ENCODE measurements at regions not wholly inside any gene's neighbourhood (a gene's known extent, or its start where the extent isn't known, plus 50 kb on each side); places are given as distances from the start of the nearest gene placed in this dataset.

DNA sequence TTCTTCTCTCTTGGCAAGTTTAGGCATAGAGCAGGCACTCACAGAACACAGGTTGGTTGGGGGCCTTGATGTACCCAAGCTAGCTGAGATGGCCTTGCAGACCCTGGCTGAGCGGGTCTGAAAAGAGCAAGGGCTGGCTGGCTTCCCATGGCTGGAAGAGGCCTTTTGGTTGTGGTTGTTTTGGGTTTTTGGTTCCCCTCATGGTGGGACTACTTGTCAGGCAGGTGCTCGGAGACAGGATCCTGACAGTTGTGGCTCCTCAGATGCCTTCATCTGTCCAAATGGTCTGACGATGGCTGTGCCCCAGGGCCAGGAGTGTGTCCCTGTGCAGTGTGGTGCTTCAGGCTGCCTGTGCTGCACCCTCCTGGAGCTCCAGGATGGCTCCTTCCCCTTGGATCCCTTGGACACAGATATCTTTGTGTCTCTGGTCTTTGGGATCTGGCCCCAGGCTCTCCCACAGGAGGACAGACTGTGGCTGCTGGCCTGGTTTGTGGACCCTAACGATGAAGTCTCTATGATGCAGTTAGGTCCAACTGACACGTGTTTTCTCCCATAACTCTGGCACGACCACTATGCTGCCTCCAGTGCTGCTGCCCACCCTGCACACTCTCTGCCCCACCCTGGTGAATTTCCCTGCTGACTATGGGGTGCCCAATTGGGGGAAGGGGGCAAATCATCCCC is 321.5 kb upstream of the ZNF32 start:
- TF ChIP-seq CTCF (IDR thresholded peaks at IDR 0.05) = no peak

DNA sequence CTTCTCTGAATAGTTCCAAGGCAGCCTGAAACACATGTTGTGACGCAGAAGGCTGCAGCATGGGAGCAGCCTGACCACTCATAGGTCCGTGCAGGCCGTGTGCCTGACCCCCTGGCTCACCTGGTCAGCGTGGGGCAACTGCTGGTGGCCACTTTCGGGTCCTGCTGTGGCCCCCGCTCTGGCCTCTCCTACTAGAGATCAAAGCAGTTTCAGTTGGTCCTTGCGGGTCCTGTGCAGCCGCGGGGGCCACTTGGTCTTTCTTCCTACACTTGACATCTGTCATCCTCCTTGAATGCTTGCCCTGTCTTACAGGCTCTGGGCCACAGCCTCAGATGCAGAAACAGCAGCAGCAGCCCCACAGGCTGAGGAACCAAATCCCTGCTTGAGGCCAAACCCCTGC is 320.8 kb upstream of the ZNF32 start:
- Histone ChIP-seq H3K36me3 (no peaks in the 10 kb centered on the region), H3K9me3 (no peaks in the 10 kb centered on the region), H3K27me3 (peaks cover 47% of the 10 kb centered on the region), H3K27ac (no peak overlapping the region), H3K4me1 (ENCODE audit: control insufficient read depth in 1 of 2, insufficient read depth in 1 of 2, low read depth in 1 of 2, low read length in 1 of 2) (peaks cover 0 to 5% of the 10 kb centered on the region in 2 experiments), H3K4me3 (ENCODE audit: low read depth in 1 of 2, low read length in 1 of 2) (no peak overlapping the region)
- no peak for TF ChIP-seq CTCF (IDR thresholded peaks at IDR 0.05)

More for the DNA sequence above, 321.5 kb upstream of the ZNF32 start:
- no peaks in the 10 kb centered on the region for H3K36me3 ChIP-seq
- H3K27me3 ChIP-seq = peaks cover 40% of the 10 kb centered on the region
- peaks cover 3 to 8% of the 10 kb centered on the region in 2 experiments for H3K4me1 ChIP-seq (ENCODE audit: control insufficient read depth in 1 of 2, insufficient read depth in 1 of 2, low read depth in 1 of 2, low read length in 1 of 2)
- no peaks in the 10 kb centered on the region for H3K9me3 ChIP-seq
- H3K27ac ChIP-seq = no peak overlapping the region
- no peak overlapping the region for H3K4me3 ChIP-seq (ENCODE audit: low read depth in 1 of 2, low read length in 1 of 2)

GRCh38 chr10:43968961-43969360 is 320.3 kb upstream of the ZNF32 start:
- no peak overlapping the region for H3K27ac ChIP-seq
- H3K36me3 ChIP-seq = no peaks in the 10 kb centered on the region
- H3K4me1 ChIP-seq (ENCODE audit: control insufficient read depth in 1 of 2, insufficient read depth in 1 of 2, low read depth in 1 of 2, low read length in 1 of 2) = peaks cover 0 to 5% of the 10 kb centered on the region in 2 experiments
- no peaks in the 10 kb centered on the region for H3K9me3 ChIP-seq
- H3K4me3 ChIP-seq (ENCODE audit: low read depth in 1 of 2, low read length in 1 of 2) = no peak overlapping the region
- H3K27me3 ChIP-seq = peaks cover 52% of the 10 kb centered on the region
- no peak for TF ChIP-seq CTCF (IDR thresholded peaks at IDR 0.05)

- TF ChIP-seq CTCF (IDR thresholded peaks at IDR 0.05) = no peak
- Histone ChIP-seq H3K9me3 (no peaks in the 10 kb centered on the region), H3K4me1 (ENCODE audit: control insufficient read depth in 1 of 2, insufficient read depth in 1 of 2, low read depth in 1 of 2, low read length in 1 of 2) (peaks cover 0 to 5% of the 10 kb centered on the region in 2 experiments), H3K27ac (no peak overlapping the region), H3K36me3 (no peaks in the 10 kb centered on the region), H3K27me3 (peaks cover 61% of the 10 kb centered on the region), H3K4me3 (ENCODE audit: low read depth in 1 of 2, low read length in 1 of 2) (no peak overlapping the region)
These were observed 319.4 kb upstream of the ZNF32 start for GRCh38 chr10:43968076-43968475.

- TF ChIP-seq CTCF (IDR thresholded peaks at IDR 0.05) = no peak
These were observed 317.9 kb upstream of the ZNF32 start for GRCh38 chr10:43966571-43966965.

More at GRCh38 chr10:43966571-43966965, 317.9 kb upstream of the ZNF32 start:
- H3K4me3 ChIP-seq (ENCODE audit: low read depth in 1 of 2, low read length in 1 of 2) = no peak overlapping the region
- H3K9me3 ChIP-seq = no peaks in the 10 kb centered on the region
- H3K36me3 ChIP-seq = no peaks in the 10 kb centered on the region
- H3K27me3 ChIP-seq = peaks cover 76% of the 10 kb centered on the region
- H3K4me1 ChIP-seq (ENCODE audit: control insufficient read depth in 1 of 2, insufficient read depth in 1 of 2, low read depth in 1 of 2, low read length in 1 of 2) = peaks cover 0 to 5% of the 10 kb centered on the region in 2 experiments
- H3K27ac ChIP-seq = no peak overlapping the region
